ENCODE measurements at regions not wholly inside any gene's neighbourhood (a gene's known extent, or its start where the extent isn't known, plus 50 kb on each side); places are given as distances from the start of the nearest gene placed in this dataset.

- H3K36me3 ChIP-seq (replicated peaks in 1 of 2; ENCODE audit: control insufficient read depth in 1 of 2, insufficient read depth in 2 of 2, low read length in 2 of 2): no peaks in the 10 kb centered on the region
- TF ChIP-seq ZNF546 (CRISPR knock-in tag; conservative IDR thresholded peaks at IDR 0.05) (no peak), THYN1 (CRISPR knock-in tag; IDR thresholded peaks at IDR 0.05; ENCODE audit: borderline replicate concordance, low read depth) (no peak), POGZ (CRISPR knock-in tag; IDR thresholded peaks at IDR 0.05) (no peak), NFE2 (CRISPR knock-in tag; IDR thresholded peaks at IDR 0.05) (no peak), RAD21 (CRISPR knock-in tag; IDR thresholded peaks at IDR 0.05) (no peak), U2AF2 (IDR thresholded peaks at IDR 0.05; ENCODE audit: low read depth, low read length) (no peak), MZF1 (CRISPR knock-in tag; IDR thresholded peaks at IDR 0.05; ENCODE audit: borderline replicate concordance) (no peak), SRSF1 (optimal IDR thresholded peaks at IDR 0.05; ENCODE audit: low read depth, low read length) (no peak), PAWR (CRISPR knock-in tag; IDR thresholded peaks at IDR 0.05; ENCODE audit: borderline replicate concordance) (no peak), NFKB2 (CRISPR knock-in tag; IDR thresholded peaks at IDR 0.05; ENCODE audit: borderline replicate concordance) (no peak), ZNF207 (IDR thresholded peaks at IDR 0.05; ENCODE audit: borderline replicate concordance) (no peak), SMARCE1 (IDR thresholded peaks at IDR 0.05; ENCODE audit: borderline replicate concordance) (no peak)
- TF ChIP-seq, protein P1, sequence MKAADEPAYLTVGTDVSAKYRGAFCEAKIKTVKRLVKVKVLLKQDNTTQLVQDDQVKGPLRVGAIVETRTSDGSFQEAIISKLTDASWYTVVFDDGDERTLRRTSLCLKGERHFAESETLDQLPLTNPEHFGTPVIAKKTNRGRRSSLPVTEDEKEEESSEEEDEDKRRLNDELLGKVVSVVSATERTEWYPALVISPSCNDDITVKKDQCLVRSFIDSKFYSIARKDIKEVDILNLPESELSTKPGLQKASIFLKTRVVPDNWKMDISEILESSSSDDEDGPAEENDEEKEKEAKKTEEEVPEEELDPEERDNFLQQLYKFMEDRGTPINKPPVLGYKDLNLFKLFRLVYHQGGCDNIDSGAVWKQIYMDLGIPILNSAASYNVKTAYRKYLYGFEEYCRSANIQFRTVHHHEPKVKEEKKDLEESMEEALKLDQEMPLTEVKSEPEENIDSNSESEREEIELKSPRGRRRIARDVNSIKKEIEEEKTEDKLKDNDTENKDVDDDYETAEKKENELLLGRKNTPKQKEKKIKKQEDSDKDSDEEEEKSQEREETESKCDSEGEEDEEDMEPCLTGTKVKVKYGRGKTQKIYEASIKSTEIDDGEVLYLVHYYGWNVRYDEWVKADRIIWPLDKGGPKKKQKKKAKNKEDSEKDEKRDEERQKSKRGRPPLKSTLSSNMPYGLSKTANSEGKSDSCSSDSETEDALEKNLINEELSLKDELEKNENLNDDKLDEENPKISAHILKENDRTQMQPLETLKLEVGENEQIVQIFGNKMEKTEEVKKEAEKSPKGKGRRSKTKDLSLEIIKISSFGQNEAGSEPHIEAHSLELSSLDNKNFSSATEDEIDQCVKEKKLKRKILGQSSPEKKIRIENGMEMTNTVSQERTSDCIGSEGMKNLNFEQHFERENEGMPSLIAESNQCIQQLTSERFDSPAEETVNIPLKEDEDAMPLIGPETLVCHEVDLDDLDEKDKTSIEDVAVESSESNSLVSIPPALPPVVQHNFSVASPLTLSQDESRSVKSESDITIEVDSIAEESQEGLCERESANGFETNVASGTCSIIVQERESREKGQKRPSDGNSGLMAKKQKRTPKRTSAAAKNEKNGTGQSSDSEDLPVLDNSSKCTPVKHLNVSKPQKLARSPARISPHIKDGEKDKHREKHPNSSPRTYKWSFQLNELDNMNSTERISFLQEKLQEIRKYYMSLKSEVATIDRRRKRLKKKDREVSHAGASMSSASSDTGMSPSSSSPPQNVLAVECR (CRISPR knock-in tag; IDR thresholded peaks at IDR 0.05; ENCODE audit: borderline replicate concordance): no peak
- TF ChIP-seq, protein P2, sequence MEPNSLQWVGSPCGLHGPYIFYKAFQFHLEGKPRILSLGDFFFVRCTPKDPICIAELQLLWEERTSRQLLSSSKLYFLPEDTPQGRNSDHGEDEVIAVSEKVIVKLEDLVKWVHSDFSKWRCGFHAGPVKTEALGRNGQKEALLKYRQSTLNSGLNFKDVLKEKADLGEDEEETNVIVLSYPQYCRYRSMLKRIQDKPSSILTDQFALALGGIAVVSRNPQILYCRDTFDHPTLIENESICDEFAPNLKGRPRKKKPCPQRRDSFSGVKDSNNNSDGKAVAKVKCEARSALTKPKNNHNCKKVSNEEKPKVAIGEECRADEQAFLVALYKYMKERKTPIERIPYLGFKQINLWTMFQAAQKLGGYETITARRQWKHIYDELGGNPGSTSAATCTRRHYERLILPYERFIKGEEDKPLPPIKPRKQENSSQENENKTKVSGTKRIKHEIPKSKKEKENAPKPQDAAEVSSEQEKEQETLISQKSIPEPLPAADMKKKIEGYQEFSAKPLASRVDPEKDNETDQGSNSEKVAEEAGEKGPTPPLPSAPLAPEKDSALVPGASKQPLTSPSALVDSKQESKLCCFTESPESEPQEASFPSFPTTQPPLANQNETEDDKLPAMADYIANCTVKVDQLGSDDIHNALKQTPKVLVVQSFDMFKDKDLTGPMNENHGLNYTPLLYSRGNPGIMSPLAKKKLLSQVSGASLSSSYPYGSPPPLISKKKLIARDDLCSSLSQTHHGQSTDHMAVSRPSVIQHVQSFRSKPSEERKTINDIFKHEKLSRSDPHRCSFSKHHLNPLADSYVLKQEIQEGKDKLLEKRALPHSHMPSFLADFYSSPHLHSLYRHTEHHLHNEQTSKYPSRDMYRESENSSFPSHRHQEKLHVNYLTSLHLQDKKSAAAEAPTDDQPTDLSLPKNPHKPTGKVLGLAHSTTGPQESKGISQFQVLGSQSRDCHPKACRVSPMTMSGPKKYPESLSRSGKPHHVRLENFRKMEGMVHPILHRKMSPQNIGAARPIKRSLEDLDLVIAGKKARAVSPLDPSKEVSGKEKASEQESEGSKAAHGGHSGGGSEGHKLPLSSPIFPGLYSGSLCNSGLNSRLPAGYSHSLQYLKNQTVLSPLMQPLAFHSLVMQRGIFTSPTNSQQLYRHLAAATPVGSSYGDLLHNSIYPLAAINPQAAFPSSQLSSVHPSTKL (CRISPR knock-in tag; IDR thresholded peaks at IDR 0.05): no peak
- WGBS (ENCODE audit: low lambda C conversion rate): 57% methylated on average over 4 of the region's 4 CpGs
- ATAC-seq: no peak
- ChIA-PET POLR2A (no interaction called here), CTCF (ENCODE audit: low intra/inter-chr PET ratio, low total read pairs) (no interaction called here)
- H4K20me1 ChIP-seq (ENCODE audit: insufficient read depth, low read length): no peaks in the 10 kb centered on the region
- in situ Hi-C loops (cut with HindIII; ENCODE audit: extremely low pct_ligation_motif_present, low pct_unique_long_range_greater_than_20kb) (no loop called here), intact Hi-C loops (cut with micrococcal nuclease; ENCODE audit: unreplicated experiment) (no loop called here)
- no peaks in the 10 kb centered on the region for H3K4me1 ChIP-seq (ENCODE audit: insufficient read depth, low read length)
- DNase-seq (ENCODE audit: low spot score): no peak
- H3K4me3 ChIP-seq (replicated peaks in 1 of 3; ENCODE audit: insufficient read depth in 1 of 3, low read depth in 2 of 3, low read length in 3 of 3): no peak overlapping the region
- H3K79me2 ChIP-seq (ENCODE audit: insufficient read depth, low read length): no peaks in the 10 kb centered on the region
- H3K9ac ChIP-seq (ENCODE audit: insufficient read depth, low read depth, low read length): no peak overlapping the region
- no TSS peak for BruUV-seq (replicated peaks)
- no peak overlapping the region for H3K27ac ChIP-seq (ENCODE audit: extremely low read length, insufficient read depth, low read length)
- no peaks in the 10 kb centered on the region for H3K27me3 ChIP-seq (ENCODE audit: control insufficient read depth in 1 of 2, insufficient read depth in 2 of 2, low read length in 2 of 2)
- FAIRE-seq: no peak
- H3K4me2 ChIP-seq (ENCODE audit: low read depth, low read length): no peak overlapping the region
- H2AFZ ChIP-seq (ENCODE audit: low read length): no peak overlapping the region
- H3K9me3 ChIP-seq (ENCODE audit: low read length): no peaks in the 10 kb centered on the region
Measured at GRCh38 chr2:217562871-217563480, 439.8 kb downstream of the TNS1 start.
